RPMI8226 (cell line): ENCODE measurements at regions not wholly inside any gene's neighbourhood (a gene's known extent, or its start where the extent isn't known, plus 50 kb on each side); places are given as distances from the start of the nearest gene placed in this dataset.

Experiments
- DNase-seq: peaks from one replicate; pipeline ENCODE4 v3.0.0-alpha.2; 2015

DNA sequence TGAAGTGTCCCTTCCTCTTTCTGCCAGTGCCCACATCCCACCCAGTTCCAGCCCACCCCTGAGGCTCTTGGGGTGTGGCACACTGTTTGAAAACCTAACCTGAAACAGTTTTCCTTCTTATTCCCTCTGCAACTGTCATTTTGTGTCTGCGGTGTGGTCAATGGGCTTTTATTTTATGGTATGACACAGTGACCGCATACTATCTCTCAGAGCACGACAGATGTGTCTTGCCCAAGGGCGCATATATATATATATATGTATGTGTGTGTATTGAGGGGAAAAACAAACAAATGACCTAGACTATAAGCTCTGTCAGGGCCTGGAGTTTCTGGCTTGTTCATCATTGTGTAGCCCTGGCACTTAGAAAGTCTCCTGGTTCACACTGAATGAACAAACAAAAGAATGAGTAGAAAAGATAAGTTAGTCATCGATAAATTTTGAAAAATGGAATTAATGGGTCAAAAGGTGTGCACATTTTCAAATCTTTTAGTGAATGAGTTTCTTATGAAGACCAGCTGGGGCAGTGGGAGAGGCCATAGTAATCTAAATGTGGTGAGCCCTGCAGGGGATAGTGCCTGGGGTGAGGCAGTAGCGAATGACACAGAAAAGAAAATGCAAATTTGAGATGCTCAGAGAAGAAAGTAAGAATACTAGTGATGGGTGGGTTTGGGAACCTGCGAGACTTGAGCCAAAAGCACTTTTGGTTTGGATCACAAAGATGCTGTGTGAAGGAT, 198.4 kb downstream of the SNX10 start:
- DNase-seq, result no peak

GRCh38 chr7:26490640-26491624, 199.3 kb downstream of the SNX10 start:
- peak; percentile 50 for DNase-seq

DNA sequence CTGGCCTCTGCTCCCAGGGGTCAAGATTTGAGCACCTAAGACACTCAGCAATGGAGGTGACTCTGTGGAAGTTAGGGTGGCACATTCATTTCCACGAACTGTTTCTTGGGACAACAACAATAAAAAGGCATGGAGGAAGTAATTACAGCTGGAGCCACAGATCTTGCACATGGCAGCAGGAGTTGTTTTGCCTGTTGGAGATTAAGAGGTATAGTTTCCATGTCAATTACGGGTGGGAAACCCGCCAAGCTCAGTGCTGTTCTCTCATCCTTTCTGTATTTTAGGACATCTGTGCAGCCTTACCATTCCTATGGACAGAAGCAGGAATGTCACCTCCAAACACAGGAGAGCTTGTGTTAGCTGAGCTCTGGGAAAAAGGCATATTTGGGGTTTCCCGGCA, 201.2 kb downstream of the SNX10 start:
- no peak for DNase-seq

- no peak for DNase-seq
Observed at GRCh38 chr7:26493737-26494428, 202.2 kb downstream of the SNX10 start.

- no peak for DNase-seq
Observed at GRCh38 chr7:26495569-26495968, 203.9 kb downstream of the SNX10 start.

DNA sequence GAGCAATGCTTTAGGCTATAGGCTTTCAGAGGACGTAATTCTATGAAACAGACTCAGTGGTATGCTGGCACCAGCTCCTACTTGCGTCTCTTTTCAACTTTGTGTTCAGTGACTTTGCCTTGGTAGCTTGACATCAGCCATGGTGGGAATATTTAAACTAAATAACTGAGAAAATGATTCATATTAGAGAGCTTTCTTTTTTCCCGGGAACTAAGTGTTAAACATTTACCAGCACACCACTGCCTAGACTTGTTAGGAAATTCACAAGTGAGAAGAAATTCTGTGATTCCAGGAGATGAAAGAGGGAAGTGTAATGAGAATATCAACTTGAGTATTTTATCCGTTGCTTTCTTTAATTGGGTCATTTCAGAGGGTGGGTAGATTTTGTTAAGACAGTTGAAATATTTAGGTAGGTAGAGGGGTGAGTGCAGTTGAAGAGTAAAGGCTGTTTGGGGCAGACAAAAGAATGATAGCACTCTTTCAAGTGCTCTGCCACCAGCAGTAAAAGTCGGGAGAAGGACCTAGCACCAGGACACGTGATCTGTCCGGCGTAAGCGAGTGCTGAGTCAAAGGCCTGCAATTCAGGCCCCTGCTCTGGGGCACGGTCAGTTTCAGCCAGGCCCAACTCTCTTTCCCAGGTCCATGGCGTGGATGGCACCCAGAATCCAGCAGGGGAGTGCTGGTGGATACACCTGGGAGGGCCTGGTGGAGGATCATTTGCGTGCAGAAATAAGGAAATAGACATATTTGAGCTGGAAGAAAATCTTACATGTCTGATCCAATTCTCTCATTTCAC, 206.3 kb downstream of the SNX10 start:
- DNase-seq, result no peak

GRCh38 chr7:26499315-26499897, 207.7 kb downstream of the SNX10 start:
- no peak for DNase-seq

GRCh38 chr7:26500749-26501352, 209.2 kb downstream of the SNX10 start:
- peak; percentile 57 for DNase-seq

DNA sequence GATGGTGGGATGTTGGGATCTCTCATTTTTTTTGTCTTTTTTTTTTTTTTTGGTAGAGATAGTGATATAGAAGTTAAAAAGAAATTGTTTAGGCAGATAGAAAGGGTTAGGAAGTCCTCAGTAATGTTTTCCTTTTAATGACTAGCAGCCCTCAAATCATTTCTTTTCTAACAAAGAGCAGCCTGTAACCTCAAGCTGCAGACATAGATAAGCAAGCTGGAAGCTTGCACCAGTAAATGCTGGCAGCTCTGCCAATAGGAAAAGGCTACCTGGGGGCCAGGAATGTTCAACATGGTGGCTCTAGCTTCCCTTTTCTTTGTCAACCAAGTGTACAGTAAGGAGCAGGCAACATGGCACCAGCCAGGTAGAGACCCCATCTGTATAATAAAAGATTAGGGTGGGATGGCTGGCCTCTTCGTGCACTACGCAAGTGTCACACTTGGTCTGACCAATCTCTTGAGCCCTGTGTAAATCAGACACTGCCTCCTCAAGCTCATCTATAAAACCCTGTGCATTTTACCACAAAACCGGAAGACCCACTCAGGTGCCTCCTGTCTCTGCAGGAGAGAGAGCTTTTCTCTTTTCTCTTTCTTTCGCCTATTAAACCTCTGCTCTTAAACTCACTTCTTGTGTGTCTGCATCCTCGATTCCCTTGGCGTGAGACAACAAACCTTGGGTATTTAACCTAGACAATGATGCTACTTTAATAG, 212.9 kb downstream of the SNX10 start:
- DNase-seq, result no peak

DNA sequence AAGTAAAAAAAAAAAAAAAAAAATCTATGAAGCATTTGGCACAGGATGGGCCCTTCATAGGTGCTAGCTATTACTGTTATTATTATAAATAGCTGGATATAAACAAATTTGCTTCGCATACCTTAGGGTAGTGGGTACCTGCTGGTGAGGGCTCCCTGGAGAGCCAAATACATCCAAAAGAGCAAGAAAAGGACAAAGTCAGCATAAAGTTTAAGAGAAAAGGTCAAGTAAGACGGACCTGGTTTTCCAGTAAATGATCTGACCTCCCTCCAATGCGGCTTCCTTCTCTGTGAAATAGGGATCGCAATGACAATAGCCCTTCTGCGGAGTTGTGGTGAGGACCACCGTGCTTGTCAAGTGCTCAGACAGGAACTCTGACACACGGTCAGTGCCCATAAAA, 214.5 kb downstream of the SNX10 start:
- DNase-seq, result no peak

DNA sequence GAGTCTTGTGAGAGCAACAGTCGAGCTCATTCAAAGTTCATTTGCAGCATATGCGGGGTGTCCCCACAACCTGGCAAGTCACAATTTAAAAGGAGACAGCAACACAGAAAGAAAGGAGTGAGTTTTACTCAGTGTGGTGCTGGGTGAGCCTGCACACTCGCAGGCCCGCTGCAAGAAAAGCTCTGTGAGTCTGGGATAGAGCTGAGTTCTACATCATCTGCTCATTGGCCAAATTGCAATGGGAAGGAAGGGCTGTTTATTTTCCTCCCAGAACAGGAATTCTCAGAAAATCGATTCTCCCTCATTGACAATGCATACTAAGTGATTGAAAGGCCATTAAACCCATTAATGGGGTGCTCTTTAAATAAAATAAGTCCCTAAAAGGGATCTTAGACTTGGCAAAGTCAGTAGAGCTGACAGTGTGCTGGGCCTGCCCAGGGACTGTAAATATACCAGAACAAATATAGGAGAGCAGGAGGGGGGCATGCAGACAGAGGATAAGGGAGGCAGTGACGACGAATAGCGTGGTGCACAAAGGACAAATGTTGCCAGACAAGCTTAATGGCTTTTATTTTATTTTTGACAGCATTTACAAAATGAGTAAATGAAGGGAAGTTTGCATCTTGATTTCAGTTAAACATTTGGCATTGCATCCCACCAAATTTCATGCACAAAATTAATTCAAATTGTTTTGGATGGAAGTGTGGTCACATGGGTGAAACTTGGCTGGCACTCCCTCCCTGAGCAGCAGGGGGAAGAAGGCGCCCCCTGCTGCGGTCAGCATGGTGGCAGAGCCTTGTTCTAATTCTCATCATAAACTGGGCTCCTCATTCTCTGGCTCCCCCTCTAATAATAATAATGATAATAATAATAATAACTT, 215.7 kb downstream of the SNX10 start:
- no peak for DNase-seq

DNA sequence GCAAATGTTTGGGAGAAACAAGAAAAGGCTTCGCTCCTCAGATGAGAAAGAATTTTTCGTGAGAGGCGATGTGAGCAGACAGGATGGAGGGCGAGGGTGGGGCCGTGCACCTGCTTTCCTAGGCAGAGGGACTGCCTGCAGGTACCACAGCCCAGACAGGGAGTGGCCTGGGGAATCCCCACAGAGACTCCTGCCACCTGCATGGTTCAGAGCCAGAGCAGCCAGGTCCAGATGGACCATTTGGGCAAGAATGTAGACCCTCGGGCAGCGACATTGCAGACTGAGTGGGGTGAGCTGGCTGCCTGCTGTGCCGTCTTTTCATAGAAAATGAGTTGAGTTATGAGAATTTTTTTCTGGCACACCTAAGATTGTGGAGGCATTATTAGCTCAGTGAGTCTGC, 216.8 kb downstream of the SNX10 start:
- DNase-seq, result peak; percentile 14

DNA sequence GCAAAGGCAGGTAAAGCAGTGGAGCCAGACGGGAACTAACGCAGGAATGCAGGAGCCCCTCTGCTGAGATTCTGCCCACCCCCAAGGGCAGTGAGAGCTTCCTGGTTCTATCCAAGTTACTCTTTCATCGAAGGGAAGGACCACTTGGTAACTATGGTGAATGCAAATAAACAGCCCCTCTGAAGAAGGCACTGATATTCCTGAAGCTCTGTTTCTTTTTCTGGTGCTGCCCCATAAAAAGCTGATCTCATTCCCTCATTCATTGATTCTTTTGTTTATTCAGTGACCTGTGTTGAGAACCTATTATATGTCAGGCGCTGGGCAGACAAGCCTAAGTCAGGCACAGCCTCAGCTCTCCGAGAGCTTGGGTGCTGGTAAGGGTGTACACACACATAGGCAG, 217.3 kb downstream of the SNX10 start:
- DNase-seq, result no peak

DNA sequence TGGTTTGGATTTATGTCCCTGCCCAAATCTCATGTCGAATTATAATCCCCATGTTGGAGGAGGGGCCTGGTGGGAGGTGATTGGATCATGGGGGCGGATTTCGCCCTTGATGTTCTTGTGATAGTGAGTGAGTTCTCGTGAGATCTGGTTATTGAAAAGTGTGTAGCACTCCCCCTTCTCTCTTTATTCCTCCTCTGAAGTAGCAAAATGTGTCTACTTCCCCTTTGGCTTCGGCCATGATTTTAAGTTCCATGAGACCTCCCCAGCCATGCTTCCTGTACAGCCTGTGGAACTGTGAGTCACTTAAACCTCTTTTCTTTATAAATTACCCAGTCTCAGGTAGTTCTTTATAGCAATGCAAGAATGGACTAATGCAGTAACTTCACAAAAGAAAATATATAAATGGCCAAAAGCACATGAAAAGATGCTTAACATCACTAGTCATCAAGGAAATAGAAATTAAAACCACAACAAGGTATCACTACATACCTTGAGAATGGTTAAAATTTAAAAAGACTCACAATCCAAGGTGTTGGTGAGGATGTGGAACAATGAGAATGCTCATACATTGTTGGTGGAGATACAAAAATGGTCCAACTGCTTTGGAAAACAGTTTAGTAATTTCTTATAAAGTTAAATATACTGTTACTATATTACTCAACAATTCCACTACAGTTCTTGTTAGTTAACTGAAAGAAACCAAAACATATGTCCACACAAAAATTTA, 218.7 kb downstream of the SNX10 start:
- DNase-seq, result no peak

DNA sequence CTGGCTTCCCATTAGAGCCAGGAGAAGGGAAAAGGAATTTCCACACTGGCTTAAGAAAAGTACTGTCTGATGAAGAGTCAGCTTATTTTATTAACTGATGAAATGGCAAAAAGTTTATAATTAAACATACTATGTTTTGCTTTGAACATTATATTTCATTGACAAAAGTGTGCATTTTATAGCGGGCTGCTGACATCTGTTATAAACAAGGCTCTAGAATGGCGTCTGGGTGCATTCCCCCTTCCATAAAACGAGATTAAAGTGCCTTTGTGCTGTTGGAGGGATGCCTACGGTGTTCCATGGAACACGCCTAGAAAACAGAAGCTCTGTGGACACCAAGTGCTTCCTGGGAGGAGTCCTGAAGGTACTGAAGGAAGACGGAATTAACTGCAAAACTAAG, 220.2 kb downstream of the SNX10 start:
- no peak for DNase-seq

DNA sequence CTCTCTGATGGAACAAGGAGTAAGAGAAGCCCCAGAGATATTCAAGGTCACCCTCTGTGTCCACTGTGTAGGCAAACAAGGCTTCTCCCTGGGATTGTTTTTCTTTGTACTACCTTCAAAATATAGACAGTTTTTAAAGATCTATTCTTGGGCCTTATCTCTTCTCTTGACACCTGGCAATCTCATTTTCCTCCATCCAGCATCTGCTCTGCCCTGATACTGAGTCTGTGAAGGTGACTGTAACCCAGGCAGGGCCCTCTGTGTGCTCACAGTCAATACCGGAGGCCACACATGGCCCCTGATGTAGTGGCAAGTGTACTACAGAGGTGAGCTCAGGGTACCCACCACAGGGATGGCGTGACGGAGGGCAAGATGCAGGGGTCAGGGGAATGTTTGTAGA, 221.1 kb downstream of the SNX10 start:
- DNase-seq, result no peak

DNA sequence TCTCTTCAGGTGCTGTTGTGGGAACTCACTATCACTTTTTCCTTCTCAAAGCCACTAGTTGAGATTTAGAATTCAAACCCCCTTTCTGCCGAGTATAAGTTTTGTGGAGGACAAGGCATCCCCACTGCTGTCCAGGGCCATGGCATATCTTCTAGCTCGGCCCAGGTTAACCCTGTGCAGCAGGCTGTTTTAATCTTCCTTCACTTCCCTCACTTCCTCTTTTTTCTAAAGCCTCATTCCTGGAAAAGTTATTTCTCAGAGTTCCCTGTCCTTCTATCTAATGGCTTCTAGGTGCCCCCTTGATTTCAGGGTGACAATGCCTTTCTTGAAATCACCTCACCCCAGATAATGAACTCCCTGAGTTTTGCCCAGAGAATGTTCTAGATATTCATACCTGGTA, 222.3 kb downstream of the SNX10 start:
- DNase-seq, result no peak

DNA sequence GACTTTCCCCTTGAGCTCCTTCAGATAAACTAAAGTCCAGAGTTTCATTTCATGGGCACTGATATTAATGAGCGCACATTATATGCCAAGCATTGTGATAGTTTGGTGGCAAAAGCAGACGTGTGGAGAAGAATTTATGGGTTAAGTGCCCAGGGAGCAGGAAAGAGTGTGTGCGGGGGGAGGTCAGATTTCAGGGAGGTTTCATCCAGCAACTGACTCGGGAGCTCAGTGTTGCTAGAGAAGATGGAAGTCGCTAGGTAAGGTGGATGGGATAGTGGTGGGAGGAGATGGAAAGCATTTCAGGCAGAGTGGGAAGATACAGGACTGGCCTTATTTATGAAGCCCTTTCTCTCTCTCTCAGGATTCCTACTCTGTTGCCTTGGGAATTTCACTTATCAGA, 223.0 kb downstream of the SNX10 start:
- DNase-seq, result no peak

DNA sequence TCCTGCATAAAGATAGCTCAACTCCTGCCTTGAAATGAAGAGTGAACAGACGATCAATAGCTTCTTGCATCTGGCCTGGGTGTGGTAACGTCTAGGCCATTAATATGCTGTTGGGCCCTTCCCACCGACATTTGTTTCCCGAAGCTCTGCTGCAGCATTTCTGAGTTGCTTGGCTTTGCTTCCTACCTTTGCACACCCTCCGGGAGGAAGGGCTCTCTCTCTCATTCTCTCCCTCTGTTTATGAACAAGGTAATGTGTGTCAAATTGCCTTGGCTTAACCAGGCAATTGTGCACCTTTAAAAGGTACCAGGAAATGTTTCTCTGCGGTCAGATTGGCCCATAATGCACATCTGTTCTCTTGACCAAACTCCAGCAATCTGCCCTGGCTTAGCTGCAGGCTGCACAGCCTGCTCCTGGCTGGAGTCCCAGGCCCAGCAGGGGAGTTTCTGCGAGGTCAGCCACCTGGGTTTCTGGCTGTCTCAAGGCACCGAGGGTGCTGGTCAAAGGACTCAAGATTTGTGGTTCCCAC, 223.7 kb downstream of the SNX10 start:
- peak; percentile 90 for DNase-seq
